NCI-H2227 (cell line): ENCODE measurements at regions not wholly inside any gene's neighbourhood (a gene's known extent, or its start where the extent isn't known, plus 50 kb on each side); places are given as distances from the start of the nearest gene placed in this dataset.

ENCODE experiments used
- DNase-seq: peaks from one replicate; lab custom pipeline; 2025; ENCODE audit not compliant: unreplicated experiment; lab: John Stamatoyannopoulos, UW

- no peak for DNase-seq
Measured at GRCh38 chrX:146141221-146141620, 323.6 kb downstream of the SLITRK2 start.

- DNase-seq, result no peak
Measured at GRCh38 chrX:146144039-146144438, 326.4 kb downstream of the SLITRK2 start.

- DNase-seq, result no peak
Measured at GRCh38 chrX:146154191-146154590, 336.6 kb downstream of the SLITRK2 start.

- no peak for DNase-seq
Measured at GRCh38 chrX:146160443-146161203, 343.0 kb downstream of the SLITRK2 start.

- DNase-seq, result no peak
Measured at GRCh38 chrX:146173742-146174141, 356.1 kb downstream of the SLITRK2 start.

- DNase-seq, result no peak
Measured at GRCh38 chrX:146181858-146182257, 364.2 kb downstream of the SLITRK2 start.

- no peak for DNase-seq
Measured at GRCh38 chrX:146186540-146186939, 368.9 kb downstream of the SLITRK2 start.

GRCh38 chrX:146189371-146189770, 371.7 kb downstream of the SLITRK2 start:
- DNase-seq, result no peak

- DNase-seq, result no peak
Measured at GRCh38 chrX:146208821-146209220, 391.2 kb downstream of the SLITRK2 start.

GRCh38 chrX:146224442-146224841, 406.8 kb downstream of the SLITRK2 start:
- no peak for DNase-seq

GRCh38 chrX:146238173-146238572, 420.5 kb downstream of the SLITRK2 start:
- DNase-seq, result no peak

GRCh38 chrX:146241902-146242301, 424.3 kb downstream of the SLITRK2 start:
- DNase-seq, result no peak

GRCh38 chrX:146243041-146243440, 425.4 kb downstream of the SLITRK2 start:
- DNase-seq, result no peak

- DNase-seq, result no peak
Measured at GRCh38 chrX:146259207-146259606, 441.6 kb downstream of the SLITRK2 start.

- no peak for DNase-seq
Measured at GRCh38 chrX:146264763-146265375, 447.2 kb downstream of the SLITRK2 start.

GRCh38 chrX:146278381-146278780, 460.8 kb downstream of the SLITRK2 start:
- no peak for DNase-seq
